GM12878 (cell line): ENCODE measurements at regions not wholly inside any gene's neighbourhood (a gene's known extent, or its start where the extent isn't known, plus 50 kb on each side); places are given as distances from the start of the nearest gene placed in this dataset.

Experiments
- ATAC-seq: fragments of 200-7000 bp; cut with Tn5 transposase; 3 replicates; pipeline ENCODE4 v1.9.1; 2020; ENCODE audit warnings: mild to moderate bottlenecking, moderate library complexity
- BruUV-seq: library from RNA; stranded (reverse); fragments of 400-500 nt; replicated peaks from 2 replicates; lab custom pipeline; 2021; lab: Mats Ljungman, UMichigan
- CTCF ChIA-PET: fragments of 300-600 bp; sonication (Branson Sonifier 250); formaldehyde crosslinking; extraction: SDS; loops from one replicate; lab custom pipeline; 2021; ENCODE audit warnings: inconsistent platforms; lab: Yijun Ruan, JAX
- POLR2A ChIA-PET: fragments of 350-600 bp; formaldehyde crosslinking; extraction: SDS; loops from one replicate; lab custom pipeline; 2021; ENCODE audit warnings: inconsistent platforms; lab: Charles Lee
- RAD21 ChIA-PET: fragments of 300-600 bp; sonication (Branson Sonifier 250); formaldehyde crosslinking; loops from one replicate; lab custom pipeline; 2023; ENCODE audit warnings: antibody characterized with exemption; ENCODE audit not compliant: unreplicated experiment; lab: Charles Lee
- SMC1A ChIA-PET: fragments of 300-600 bp; sonication (Branson Sonifier 250); formaldehyde crosslinking; loops from one replicate; lab custom pipeline; 2023; ENCODE audit not compliant: unreplicated experiment, uncharacterized antibody; lab: Charles Lee
- DNase-seq: peaks from one replicate; pipeline ENCODE4 v3.0.0-alpha.2; 2011; ENCODE audit warnings: low read depth, low spot score
- FAIRE-seq: peaks from 3 replicates; lab custom pipeline; 2011; peaks lifted over from hg19 to GRCh38; lab: Jason Lieb, UNC
- H2AFZ ChIP-seq: 2 replicates; pipeline ENCODE4 v1.6.0; 2011; ENCODE audit warnings: low read depth, low read length, control low read depth; ENCODE audit not compliant: control insufficient read depth
- H3K27ac ChIP-seq: 2 replicates; pipeline ENCODE4 v1.5.1; 2011; ENCODE audit warnings: control low read depth; ENCODE audit not compliant: control insufficient read depth, insufficient read depth
- H3K27me3 ChIP-seq, 2 experiments: replicated peaks in 1 of 2; 2 replicates each; pipeline versions ENCODE4 v1.6.0 to v1.6.1; 2011; ENCODE audit warnings: low read length in 1 of 2; ENCODE audit not compliant: control insufficient read depth in 2 of 2, insufficient read depth in 2 of 2
- H3K36me3 ChIP-seq, 2 experiments: 2 replicates each; pipeline ENCODE4 v1.5.1; 2011; ENCODE audit warnings: low read length in 1 of 2; ENCODE audit not compliant: control insufficient read depth in 2 of 2, insufficient read depth in 2 of 2
- H3K4me1 ChIP-seq: 2 replicates; pipeline ENCODE4 v1.6.1; 2011; ENCODE audit warnings: mild to moderate bottlenecking, low read length, moderate library complexity, mixed read lengths; ENCODE audit not compliant: control insufficient read depth, insufficient read depth
- H3K4me2 ChIP-seq: 2 replicates; pipeline ENCODE4 v1.6.0; 2011; ENCODE audit warnings: control low read depth; ENCODE audit not compliant: control insufficient read depth, insufficient read depth
- H3K4me3 ChIP-seq: fragments of 200-600 bp; sonication (generic); 2 replicates; pipeline ENCODE4 v1.5.1; 2016
- H3K79me2 ChIP-seq: 2 replicates; pipeline ENCODE4 v1.6.0; 2011; ENCODE audit warnings: low read length; ENCODE audit not compliant: control insufficient read depth, insufficient read depth
- H3K9ac ChIP-seq: 2 replicates; pipeline ENCODE4 v1.8.0; 2011; ENCODE audit warnings: low read length, control low read depth, mixed read lengths; ENCODE audit not compliant: control insufficient read depth, insufficient read depth
- H3K9me3 ChIP-seq: replicated peaks from 3 replicates; pipeline ENCODE4 v1.5.1; 2011; ENCODE audit warnings: mild to moderate bottlenecking, low read length; ENCODE audit not compliant: control insufficient read depth, insufficient read depth
- H4K20me1 ChIP-seq: 2 replicates; pipeline ENCODE4 v1.6.0; 2011; ENCODE audit not compliant: control insufficient read depth, insufficient read depth
- RAD21 ChIP-seq: IDR thresholded peaks from 2 replicates; pipeline ENCODE4 v1.6.1; 2011; ENCODE audit warnings: mild to moderate bottlenecking, low read depth, low read length, moderate library complexity; ENCODE audit not compliant: insufficient read depth
- SUPT20H ChIP-seq: IDR thresholded peaks from 2 replicates; pipeline ENCODE4 v1.6.1; 2011; ENCODE audit warnings: low read depth, mild to moderate bottlenecking, low read length, moderate library complexity, borderline replicate concordance; ENCODE audit not compliant: control insufficient read depth
- WGBS: methylation state at CpG from one replicate; pipeline ENCODE4 v1.1.6; 2016; ENCODE audit warnings: low lambda C conversion rate; ENCODE audit not compliant: insufficient replicate concordance, insufficient coverage; ENCODE audit errors: missing lambda C conversion rate; 5-methylcytosine and 5-hydroxymethylcytosine counted together
- in situ Hi-C: fragments of 300-500 bp; cut with MboI; formaldehyde crosslinking; loops from 9 replicates; pipeline ENCODE4 v1.14.3; 2018; ENCODE audit warnings: mixed read lengths
- intact Hi-C: fragments of 100-400 bp; cut with micrococcal nuclease; formaldehyde crosslinking; loops from one replicate; pipeline ENCODE4 v1.14.2; 2022; ENCODE audit not compliant: unreplicated experiment
- TF ChIP-seq, protein P1 (sequence below): fragments of 450-650 bp; conservative IDR thresholded peaks from 2 replicates; pipeline ENCODE4 v1.6.1; 2017; ENCODE audit warnings: mild to moderate bottlenecking, moderate library complexity
- TF ChIP-seq, protein P2 (sequence below): fragments of 450-650 bp; IDR thresholded peaks from 2 replicates; pipeline ENCODE4 v1.6.1; 2017; ENCODE audit warnings: mild to moderate bottlenecking, low read depth, inconsistent platforms; ENCODE audit not compliant: poor library complexity, severe bottlenecking

DNA sequence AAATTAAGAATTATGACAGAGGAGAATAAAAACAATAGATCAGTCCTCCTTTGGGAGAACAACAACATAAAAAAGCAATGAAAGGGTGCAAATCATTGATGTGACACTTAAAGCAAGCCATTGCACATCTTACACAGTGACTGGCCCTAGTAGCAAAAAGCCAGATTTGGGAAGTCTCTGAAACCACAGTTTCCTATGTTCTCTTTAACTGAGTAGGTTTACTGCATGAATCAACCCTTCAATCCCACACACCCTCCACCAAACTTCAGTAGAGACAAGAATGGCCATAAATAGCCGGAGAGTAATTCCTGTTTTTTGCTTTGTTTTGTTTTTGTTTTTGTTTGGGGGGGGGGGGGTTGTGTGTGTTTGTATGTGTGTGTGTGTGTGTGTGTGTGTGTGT is 180.8 kb downstream of the VEGFC start:
- H3K27ac ChIP-seq: no peak overlapping the region
- CTCF ChIA-PET: no interaction called here
- ATAC-seq (no peak), DNase-seq (no peak), FAIRE-seq (no peak)
- in situ Hi-C loops (no loop called here), intact Hi-C loops (no loop called here)
- no peaks in the 10 kb centered on the region for H3K4me1 ChIP-seq
- no peaks in the 10 kb centered on the region for H3K9me3 ChIP-seq
- H3K9ac ChIP-seq: no peak overlapping the region
- H2AFZ ChIP-seq: no peak overlapping the region
- no peaks in the 10 kb centered on the region for H3K36me3 ChIP-seq
- POLR2A ChIA-PET: no interaction called here
- SMC1A ChIA-PET: no interaction called here
- H4K20me1 ChIP-seq: no peaks in the 10 kb centered on the region
- WGBS: 8% methylated on average over 1 of the region's 1 CpG
- no peaks in the 10 kb centered on the region for H3K27me3 ChIP-seq
- BruUV-seq: no TSS peak
- no peak overlapping the region for H3K4me3 ChIP-seq
- H3K79me2 ChIP-seq: no peaks in the 10 kb centered on the region
- no peak overlapping the region for H3K4me2 ChIP-seq
- TF ChIP-seq, protein P1, sequence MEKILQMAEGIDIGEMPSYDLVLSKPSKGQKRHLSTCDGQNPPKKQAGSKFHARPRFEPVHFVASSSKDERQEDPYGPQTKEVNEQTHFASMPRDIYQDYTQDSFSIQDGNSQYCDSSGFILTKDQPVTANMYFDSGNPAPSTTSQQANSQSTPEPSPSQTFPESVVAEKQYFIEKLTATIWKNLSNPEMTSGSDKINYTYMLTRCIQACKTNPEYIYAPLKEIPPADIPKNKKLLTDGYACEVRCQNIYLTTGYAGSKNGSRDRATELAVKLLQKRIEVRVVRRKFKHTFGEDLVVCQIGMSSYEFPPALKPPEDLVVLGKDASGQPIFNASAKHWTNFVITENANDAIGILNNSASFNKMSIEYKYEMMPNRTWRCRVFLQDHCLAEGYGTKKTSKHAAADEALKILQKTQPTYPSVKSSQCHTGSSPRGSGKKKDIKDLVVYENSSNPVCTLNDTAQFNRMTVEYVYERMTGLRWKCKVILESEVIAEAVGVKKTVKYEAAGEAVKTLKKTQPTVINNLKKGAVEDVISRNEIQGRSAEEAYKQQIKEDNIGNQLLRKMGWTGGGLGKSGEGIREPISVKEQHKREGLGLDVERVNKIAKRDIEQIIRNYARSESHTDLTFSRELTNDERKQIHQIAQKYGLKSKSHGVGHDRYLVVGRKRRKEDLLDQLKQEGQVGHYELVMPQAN: no peak
- TF ChIP-seq, protein P2, sequence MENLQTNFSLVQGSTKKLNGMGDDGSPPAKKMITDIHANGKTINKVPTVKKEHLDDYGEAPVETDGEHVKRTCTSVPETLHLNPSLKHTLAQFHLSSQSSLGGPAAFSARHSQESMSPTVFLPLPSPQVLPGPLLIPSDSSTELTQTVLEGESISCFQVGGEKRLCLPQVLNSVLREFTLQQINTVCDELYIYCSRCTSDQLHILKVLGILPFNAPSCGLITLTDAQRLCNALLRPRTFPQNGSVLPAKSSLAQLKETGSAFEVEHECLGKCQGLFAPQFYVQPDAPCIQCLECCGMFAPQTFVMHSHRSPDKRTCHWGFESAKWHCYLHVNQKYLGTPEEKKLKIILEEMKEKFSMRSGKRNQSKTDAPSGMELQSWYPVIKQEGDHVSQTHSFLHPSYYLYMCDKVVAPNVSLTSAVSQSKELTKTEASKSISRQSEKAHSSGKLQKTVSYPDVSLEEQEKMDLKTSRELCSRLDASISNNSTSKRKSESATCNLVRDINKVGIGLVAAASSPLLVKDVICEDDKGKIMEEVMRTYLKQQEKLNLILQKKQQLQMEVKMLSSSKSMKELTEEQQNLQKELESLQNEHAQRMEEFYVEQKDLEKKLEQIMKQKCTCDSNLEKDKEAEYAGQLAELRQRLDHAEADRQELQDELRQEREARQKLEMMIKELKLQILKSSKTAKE: no peak
- TF ChIP-seq, all 136 proteins: peak for 0
- RAD21 ChIA-PET: no interaction called here

DNA sequence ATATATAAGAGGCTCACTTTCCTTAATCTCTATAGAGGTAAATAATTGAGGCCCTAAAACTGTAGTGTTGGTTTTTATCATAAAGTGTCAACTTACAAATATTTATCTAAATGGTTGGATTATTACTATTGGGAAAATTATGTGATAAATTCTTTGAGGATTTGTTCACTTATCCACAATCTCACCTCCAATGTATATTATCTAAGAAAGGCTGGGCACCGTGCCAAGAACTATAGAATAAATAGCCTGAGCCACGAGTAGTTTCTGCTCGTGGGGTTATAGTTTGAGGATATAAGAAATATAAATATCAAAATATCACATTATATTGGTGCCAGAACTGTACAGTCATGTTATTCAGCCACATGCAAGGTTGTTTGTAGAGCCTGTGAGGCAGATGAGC is 177.9 kb downstream of the VEGFC start:
- H3K27ac ChIP-seq: no peak overlapping the region
- no peaks in the 10 kb centered on the region for H3K4me1 ChIP-seq

More for the DNA sequence above, 177.9 kb downstream of the VEGFC start:
- Histone ChIP-seq H3K9me3 (no peaks in the 10 kb centered on the region), H3K79me2 (no peaks in the 10 kb centered on the region), H3K36me3 (no peaks in the 10 kb centered on the region), H3K4me2 (no peak overlapping the region), H3K4me3 (no peak overlapping the region), H2AFZ (no peak overlapping the region), H3K27me3 (no peaks in the 10 kb centered on the region)
- DNase-seq: no peak
- BruUV-seq: no TSS peak
- CTCF ChIA-PET: no interaction called here
- TF ChIP-seq RAD21 (no peak), SUPT20H (no peak)
- TF ChIP-seq, all 136 proteins: peak for 0
- intact Hi-C loops: no loop called here
- in situ Hi-C loops: no loop called here
- no peak for FAIRE-seq
- RAD21 ChIA-PET: no interaction called here
- ATAC-seq: no peak
- POLR2A ChIA-PET: no interaction called here
- WGBS: 4% methylated on average over 3 of the region's 3 CpGs
- H4K20me1 ChIP-seq: no peaks in the 10 kb centered on the region
- no peak overlapping the region for H3K9ac ChIP-seq
- SMC1A ChIA-PET: no interaction called here
